IPS-NIHi7 (cell line): ENCODE measurements at regions not wholly inside any gene's neighbourhood (a gene's known extent, or its start where the extent isn't known, plus 50 kb on each side); places are given as distances from the start of the nearest gene placed in this dataset.

Source experiments
- DNase-seq: peaks from one replicate; pipeline ENCODE4 v3.0.0; 2012; ENCODE audit warnings: mixed read lengths; ENCODE audit errors: extremely low spot score

DNA sequence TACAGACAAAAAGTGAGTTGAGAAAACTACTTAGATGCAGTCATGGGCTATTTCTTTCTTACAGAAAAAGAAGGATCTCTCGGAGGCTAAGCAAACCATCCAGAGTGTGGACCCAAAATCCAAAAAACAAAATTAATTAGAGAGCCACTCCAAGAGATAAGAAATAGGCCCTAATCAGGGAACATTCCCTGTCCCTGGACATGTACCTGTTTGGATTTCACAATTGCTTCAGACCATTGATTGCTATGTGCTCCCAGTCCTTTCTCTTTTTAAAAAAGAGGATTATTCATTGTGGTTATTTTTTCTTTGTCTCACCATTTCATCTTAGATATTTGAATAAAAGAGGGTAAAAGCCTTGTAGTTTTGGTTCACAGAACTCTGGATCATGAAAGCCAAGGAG is 549.9 kb downstream of the ETNK1 start:
- no peak for DNase-seq

DNA sequence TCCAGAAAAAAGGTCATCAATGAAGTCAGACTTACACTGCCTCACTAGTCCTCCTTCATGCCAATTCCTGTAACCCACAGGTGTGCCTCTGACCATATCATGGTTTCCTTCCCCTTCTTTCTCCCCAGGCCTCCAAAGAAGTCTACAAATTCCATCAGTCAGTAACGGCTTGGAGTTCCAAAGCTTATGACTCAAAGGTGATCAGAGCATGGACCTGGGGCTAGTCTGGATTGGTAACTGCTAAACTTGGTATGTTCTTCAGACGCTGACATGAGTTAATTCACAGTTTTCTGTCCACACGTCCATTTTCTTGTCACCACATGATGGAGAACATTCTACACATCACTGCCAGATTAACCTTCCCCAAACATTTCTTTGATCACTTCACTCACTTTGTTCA is 560.4 kb downstream of the ETNK1 start:
- DNase-seq = no peak

- DNase-seq = no peak
Measured at GRCh38 chr12:23186950-23187349, 562.0 kb downstream of the ETNK1 start.

DNA sequence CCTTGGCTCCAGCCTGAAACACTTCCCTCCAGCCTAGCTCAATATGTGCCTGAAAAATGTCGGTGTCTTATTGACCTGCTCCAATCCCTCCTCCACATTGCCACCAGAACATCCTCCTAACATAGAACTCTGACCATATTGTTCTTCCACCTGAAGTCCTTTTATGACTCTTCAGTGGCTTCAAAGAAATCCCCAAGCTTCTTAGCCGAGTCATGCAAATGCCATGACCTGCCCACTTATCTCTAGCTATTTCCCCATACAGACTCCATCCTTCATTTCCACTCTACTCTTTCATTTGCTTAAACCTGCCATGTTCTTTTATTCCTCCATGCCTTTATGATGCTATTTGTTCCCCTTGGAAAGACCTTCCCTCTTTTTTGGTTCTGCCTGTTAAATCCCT is 568.6 kb downstream of the ETNK1 start:
- DNase-seq = no peak

GRCh38 chr12:23197266-23197665 is 572.3 kb downstream of the ETNK1 start:
- DNase-seq = no peak

DNA sequence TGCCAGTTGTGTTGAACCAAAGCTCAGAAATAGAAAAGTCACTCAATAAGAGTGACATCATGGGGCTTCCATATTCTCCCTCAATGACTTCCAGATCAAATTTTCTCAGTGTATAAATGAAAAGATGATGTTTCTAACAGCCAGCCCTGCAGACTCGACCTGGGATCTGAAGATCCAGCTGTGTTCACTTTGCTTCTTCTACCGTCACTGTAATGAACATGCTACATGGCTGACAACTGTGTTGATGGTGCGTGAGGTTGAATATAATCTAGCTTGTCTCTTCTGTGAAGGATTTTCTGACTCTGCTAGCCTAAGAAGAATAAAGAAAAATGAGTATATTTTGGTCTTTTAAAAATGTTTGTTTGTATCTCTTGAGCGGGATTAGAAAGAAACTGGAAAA is 577.8 kb downstream of the ETNK1 start:
- DNase-seq = no peak

DNA sequence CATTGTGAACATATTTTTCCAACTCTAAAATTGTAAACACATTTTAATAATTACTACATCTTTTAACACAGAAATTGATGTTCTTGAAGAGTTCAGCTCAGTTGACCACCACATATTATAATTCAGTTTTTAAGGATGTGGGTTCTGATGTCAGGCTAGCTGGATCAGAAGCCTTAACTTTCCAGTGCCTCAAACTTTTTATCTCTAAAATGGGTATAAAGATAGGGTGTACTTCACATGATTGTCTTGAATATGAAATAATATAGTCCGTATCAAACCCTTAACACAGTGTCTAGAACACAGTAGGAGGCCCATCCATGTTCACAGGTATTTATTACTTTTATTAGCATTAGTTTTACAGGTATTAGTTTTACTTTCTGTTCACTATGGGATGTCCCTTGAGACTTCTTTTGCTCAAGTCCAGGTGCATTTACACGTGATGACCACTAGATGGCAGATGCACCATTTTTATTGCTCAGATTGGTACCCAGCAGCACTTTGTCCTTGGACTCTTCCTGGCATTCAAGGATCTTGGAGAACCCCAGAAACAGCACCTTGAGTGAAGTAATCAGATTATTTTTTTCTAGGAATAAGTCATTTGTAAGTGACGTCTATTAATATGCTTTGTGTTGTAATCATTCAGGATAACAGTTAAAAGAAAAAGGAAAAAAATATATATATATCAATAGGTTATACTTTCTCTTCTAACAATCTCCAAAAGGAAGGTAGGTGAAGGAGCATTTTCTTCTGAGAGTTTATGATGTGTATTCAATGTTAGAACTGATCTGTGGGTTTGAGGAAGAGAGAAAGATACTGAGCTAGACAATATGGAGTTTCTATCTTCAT is 580.2 kb downstream of the ETNK1 start:
- peak; percentile 67 for DNase-seq

- DNase-seq = no peak
Measured at GRCh38 chr12:23209793-23210192, 584.8 kb downstream of the ETNK1 start.

DNA sequence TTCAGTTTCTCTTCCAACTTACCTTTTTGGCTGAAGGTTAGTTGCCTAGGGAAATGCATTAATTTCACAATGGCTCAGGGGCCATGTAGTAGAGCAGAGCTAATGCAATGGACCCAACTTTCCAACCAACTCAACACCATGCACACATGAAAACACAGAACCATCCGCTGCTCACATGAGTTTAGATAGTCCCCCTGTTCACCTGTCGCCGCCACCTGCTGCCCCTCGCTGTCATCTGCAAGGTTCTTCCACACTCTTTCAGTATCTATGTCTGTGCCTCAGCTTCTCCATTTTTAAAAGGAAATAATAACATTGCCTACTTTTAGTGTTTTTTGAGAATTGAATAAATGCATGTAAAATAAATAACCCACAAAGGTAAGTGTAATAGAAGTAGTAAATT is 585.6 kb downstream of the ETNK1 start:
- no peak for DNase-seq

DNA sequence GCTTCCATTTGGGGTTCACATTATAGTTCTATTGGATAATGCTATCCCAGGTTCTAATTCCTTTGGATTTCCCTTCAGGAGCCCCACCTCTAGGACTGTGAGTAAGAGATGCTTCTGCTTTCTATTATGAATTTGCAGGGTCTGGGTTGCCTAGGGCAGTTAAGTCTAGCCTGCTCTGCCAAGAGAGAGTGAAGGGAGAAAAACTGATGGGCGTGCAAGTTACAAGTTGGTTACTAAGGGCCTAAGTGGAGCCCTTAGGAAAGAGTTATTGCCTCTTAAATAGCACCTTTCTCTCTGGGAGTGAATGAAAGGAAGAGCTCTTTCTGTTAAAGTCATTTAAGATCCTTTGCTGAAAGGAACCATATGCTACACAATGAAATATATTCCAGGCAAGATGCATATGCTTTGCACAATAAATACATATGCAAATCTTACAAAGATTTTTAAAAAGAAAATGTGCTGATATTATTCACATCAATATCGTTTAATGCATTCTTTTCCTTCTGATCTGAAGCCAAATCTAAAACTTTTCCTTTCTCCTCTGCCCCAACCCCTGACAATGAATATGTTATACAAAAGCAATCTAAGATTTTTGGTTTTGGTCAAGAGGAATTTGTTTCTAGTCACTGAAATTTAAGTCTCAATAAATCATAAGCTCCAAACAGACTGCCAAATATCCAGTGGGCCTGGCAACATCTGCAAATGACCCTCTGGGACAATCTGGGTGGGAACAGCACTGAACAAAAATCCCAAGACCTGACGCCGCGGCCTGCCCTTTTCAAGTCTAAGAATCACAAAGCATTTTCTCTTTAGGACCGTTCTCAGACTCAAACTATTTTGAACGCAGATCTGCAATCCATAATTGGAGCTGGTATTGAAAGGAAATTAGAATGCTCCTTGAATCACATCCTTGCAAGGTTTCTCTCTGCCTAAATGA is 586.7 kb downstream of the ETNK1 start:
- DNase-seq = no peak

DNA sequence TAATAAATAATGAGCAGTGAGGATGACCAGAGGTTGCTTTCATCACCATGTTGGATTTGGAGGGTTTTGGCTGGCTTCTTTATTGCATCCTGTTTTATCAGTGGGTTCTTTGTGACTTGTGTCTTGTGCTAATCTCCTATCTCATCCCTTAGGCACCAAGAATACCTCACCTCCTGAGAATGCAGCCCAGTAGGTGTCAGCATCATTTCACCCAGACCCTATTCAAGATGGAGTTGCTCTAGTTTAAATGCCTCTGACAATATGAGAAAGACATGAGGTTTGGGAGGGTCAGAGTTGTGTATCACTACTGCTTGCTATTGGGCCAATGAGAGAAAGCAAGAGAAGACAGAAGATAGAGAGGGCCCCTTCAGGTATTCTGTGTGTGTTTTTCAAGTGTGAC is 592.2 kb downstream of the ETNK1 start:
- no peak for DNase-seq

DNA sequence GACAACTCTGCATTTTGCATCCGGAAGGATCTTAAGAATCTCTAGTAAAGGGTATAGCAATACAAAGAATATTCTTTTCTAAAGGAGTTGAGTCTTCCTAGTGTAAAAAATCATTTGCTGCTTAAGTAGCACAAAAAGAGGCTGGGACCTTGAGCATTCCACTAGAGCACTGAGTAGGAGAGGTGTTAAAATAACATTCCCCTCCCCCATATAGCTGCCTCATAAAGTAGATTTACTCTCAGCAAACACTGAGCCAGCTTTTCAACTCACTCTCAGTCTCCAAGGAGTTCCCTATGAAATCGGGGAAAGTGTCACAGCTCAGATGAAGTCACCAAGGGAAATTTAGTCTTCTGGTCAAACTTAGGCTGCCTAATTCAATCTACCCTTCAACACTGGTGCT is 592.7 kb downstream of the ETNK1 start:
- no peak for DNase-seq

GRCh38 chr12:23221066-23221465 is 596.1 kb downstream of the ETNK1 start:
- peak; percentile 68 for DNase-seq

- no peak for DNase-seq
Measured at GRCh38 chr12:23221926-23222325, 597.0 kb downstream of the ETNK1 start.

GRCh38 chr12:23222801-23223200 is 597.8 kb downstream of the ETNK1 start:
- no peak for DNase-seq

- DNase-seq = no peak
Measured at GRCh38 chr12:23228101-23228500, 603.1 kb downstream of the ETNK1 start.

DNA sequence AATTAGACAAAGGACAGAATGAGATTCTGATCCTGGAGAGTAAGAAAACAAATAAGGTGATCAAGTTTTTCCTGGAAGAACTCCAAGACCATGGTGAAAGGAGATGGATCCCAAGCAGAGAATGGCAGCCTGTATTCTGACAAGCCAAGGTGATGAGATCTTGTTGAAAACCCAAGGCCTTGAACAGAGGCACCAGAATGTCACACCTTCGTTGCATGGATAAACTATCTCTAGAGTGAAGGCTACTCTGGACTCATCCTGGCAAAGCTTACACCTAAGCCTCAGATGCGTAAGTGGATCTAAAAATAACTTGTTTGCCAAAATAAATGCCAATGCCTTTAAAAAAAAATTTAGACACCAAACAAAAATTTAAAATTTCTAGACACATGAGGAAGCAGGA is 605.9 kb downstream of the ETNK1 start:
- no peak for DNase-seq

- DNase-seq = no peak
Measured at GRCh38 chr12:23236066-23236780, 611.3 kb downstream of the ETNK1 start.

GRCh38 chr12:23236811-23237210 is 611.8 kb downstream of the ETNK1 start:
- DNase-seq = no peak

- DNase-seq = no peak
Measured at GRCh38 chr12:23238190-23238589, 613.2 kb downstream of the ETNK1 start.

- DNase-seq = no peak
Measured at GRCh38 chr12:23238957-23239356, 614.0 kb downstream of the ETNK1 start.

GRCh38 chr12:23245186-23245585 is 620.2 kb downstream of the ETNK1 start:
- DNase-seq = no peak
